ENCODE measurements at regions not wholly inside any gene's neighbourhood (a gene's known extent, or its start where the extent isn't known, plus 50 kb on each side); places are given as distances from the start of the nearest gene placed in this dataset.

DNA sequence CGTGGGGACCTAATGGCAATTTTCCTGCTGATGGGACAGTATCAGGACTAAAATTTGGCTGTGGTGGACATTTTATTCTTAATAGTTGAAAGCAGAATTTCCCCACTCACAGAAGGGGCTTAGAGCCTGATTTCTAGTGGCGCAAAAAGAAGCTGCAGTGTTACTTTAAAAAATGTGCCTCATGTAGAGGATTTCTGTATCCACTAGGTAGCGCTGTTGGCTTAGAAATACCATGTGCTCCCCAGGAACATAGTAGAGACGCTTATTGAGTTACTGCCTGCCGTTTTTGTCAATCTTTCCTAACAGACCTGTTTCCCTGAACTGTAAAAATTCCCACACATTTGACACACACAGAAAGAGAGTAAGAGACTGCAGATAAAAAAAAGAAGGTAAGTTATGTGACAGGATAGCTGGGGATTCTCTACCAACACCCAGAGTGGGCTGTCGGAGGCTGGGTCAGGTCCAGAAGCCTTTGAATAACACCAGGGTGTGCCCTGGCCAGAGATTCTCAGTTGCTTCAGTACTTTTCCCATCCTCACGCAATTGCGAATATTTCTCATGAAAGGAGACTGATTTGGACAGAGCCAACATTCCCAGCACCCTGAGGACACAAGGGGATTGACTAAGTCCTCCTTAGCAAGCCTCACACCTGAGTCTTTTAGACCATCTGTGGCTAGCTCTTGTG, 88.4 kb downstream of the ZXDA start:
- no peak overlapping the region for H3K27ac ChIP-seq
- BruUV-seq (replicated peaks) = no TSS peak
- no peaks in the 10 kb centered on the region for H3K79me2 ChIP-seq (ENCODE audit: low read depth)
- DNase-seq = peak in 1 of 2 experiments; percentile 6
- POLR2A ChIA-PET (ENCODE audit: unreplicated experiment) = no interaction called here
- H4K20me1 ChIP-seq (ENCODE audit: insufficient read depth) = no peaks in the 10 kb centered on the region
- no peaks in the 10 kb centered on the region for H3K36me3 ChIP-seq (ENCODE audit: low read depth)
- CTCF ChIA-PET = no interaction called here
- no peaks in the 10 kb centered on the region for H3K4me1 ChIP-seq (replicated peaks; ENCODE audit: insufficient read depth)
- H3K27me3 ChIP-seq (ENCODE audit: insufficient read depth, low read depth) = no peaks in the 10 kb centered on the region
- H3K4me3 ChIP-seq = peak overlapping the region; percentile 13; the same call in 1 of the 2 replicates
- intact Hi-C loops (cut with micrococcal nuclease; ENCODE audit: unreplicated experiment) = loop anchor here (5.0 to 10.0 kb wide), 3 partner anchors 105 to 1057 kb away; no protein-coding TSS in a partner anchor
- H2AFZ ChIP-seq = no peak overlapping the region
- TF ChIP-seq, protein P1, sequence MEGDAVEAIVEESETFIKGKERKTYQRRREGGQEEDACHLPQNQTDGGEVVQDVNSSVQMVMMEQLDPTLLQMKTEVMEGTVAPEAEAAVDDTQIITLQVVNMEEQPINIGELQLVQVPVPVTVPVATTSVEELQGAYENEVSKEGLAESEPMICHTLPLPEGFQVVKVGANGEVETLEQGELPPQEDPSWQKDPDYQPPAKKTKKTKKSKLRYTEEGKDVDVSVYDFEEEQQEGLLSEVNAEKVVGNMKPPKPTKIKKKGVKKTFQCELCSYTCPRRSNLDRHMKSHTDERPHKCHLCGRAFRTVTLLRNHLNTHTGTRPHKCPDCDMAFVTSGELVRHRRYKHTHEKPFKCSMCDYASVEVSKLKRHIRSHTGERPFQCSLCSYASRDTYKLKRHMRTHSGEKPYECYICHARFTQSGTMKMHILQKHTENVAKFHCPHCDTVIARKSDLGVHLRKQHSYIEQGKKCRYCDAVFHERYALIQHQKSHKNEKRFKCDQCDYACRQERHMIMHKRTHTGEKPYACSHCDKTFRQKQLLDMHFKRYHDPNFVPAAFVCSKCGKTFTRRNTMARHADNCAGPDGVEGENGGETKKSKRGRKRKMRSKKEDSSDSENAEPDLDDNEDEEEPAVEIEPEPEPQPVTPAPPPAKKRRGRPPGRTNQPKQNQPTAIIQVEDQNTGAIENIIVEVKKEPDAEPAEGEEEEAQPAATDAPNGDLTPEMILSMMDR (conservative IDR thresholded peaks at IDR 0.05) = peak; percentile 75
- TF ChIP-seq EZH2 (IDR thresholded peaks at IDR 0.05; ENCODE audit: low read depth) = no peak
- no peaks in the 10 kb centered on the region for H3F3A ChIP-seq (ENCODE audit: insufficient read depth, low read depth)
- no peaks in the 10 kb centered on the region for H3K9me2 ChIP-seq (ENCODE audit: insufficient read depth)
- peak overlapping the region; percentile 36 for H3K4me2 ChIP-seq
- H3K9me3 ChIP-seq (ENCODE audit: insufficient read depth, low read depth) = no peaks in the 10 kb centered on the region

DNA sequence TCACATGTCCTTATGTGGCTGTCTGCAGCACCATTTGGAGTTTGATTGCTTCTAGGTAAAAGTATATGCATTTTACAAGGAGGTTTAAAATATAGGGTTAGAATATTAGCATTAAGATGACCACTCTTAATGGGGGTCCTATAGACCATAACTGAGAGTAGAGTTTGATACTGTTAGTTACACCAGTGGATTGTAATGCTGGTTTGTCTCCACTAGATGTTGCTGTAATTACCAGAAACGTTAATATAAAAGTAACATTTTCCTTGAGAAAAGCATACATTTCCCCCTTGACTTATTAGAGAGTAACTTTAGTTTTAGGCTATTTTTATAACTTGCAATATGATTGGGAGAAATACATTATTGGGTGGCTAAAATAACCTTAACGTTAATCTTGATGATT, 93.0 kb downstream of the ZXDA start:
- no peak for TF ChIP-seq EZH2 (IDR thresholded peaks at IDR 0.05; ENCODE audit: low read depth)
- TF ChIP-seq, protein P1 (conservative IDR thresholded peaks at IDR 0.05) = peak; percentile 63

DNA sequence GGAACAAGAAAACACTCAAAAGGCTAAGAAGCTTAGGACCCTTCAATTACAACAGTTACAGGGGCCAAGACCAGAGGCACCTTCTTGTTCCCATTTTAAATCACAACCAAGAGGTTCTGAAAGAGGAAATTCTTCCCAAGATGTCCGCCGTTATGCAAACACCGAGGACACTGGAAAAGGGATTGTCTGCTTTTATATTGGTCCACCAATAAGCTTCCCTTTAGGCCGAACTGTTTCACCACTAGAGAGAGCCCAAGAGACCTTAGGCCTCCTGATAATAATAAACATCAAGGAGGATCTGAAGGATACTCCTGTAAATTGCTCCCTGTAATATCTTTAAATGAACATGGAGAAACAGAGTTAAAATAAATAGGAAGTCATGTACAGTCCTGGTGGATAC, 92.6 kb upstream of the NLRP2B start:
- ChIA-PET CTCF (no interaction called here), POLR2A (ENCODE audit: unreplicated experiment) (no interaction called here)
- H3K27me3 ChIP-seq (ENCODE audit: insufficient read depth, low read depth) = no peaks in the 10 kb centered on the region
- H3K27ac ChIP-seq = no peak overlapping the region
- H2AFZ ChIP-seq = no peak overlapping the region
- H3K9me3 ChIP-seq (ENCODE audit: insufficient read depth, low read depth) = no peaks in the 10 kb centered on the region
- intact Hi-C loops (cut with micrococcal nuclease; ENCODE audit: unreplicated experiment) = no loop called here
- no peaks in the 10 kb centered on the region for H3K79me2 ChIP-seq (ENCODE audit: low read depth)
- no peaks in the 10 kb centered on the region for H3K4me1 ChIP-seq (replicated peaks; ENCODE audit: insufficient read depth)
- H4K20me1 ChIP-seq (ENCODE audit: insufficient read depth) = no peaks in the 10 kb centered on the region
- no peaks in the 10 kb centered on the region for H3K9me2 ChIP-seq (ENCODE audit: insufficient read depth)
- H3F3A ChIP-seq (ENCODE audit: insufficient read depth, low read depth) = no peaks in the 10 kb centered on the region
- H3K4me3 ChIP-seq = no peak overlapping the region
- no peak for DNase-seq
- TF ChIP-seq, protein P1 (conservative IDR thresholded peaks at IDR 0.05) = no peak
- TF ChIP-seq EZH2 (IDR thresholded peaks at IDR 0.05; ENCODE audit: low read depth) = no peak
- no TSS peak for BruUV-seq (replicated peaks)
- no peaks in the 10 kb centered on the region for H3K36me3 ChIP-seq (ENCODE audit: low read depth)
- no peak overlapping the region for H3K4me2 ChIP-seq

More for the DNA sequence above, 93.0 kb downstream of the ZXDA start:
- no peaks in the 10 kb centered on the region for H3K4me1 ChIP-seq (replicated peaks; ENCODE audit: insufficient read depth)
- POLR2A ChIA-PET (ENCODE audit: unreplicated experiment) = no interaction called here
- H3K9me2 ChIP-seq (ENCODE audit: insufficient read depth) = no peaks in the 10 kb centered on the region
- no peak overlapping the region for H3K4me2 ChIP-seq
- intact Hi-C loops (cut with micrococcal nuclease; ENCODE audit: unreplicated experiment) = no loop called here
- no peaks in the 10 kb centered on the region for H3K9me3 ChIP-seq (ENCODE audit: insufficient read depth, low read depth)
- H2AFZ ChIP-seq = no peak overlapping the region
- no peaks in the 10 kb centered on the region for H4K20me1 ChIP-seq (ENCODE audit: insufficient read depth)
- H3F3A ChIP-seq (ENCODE audit: insufficient read depth, low read depth) = no peaks in the 10 kb centered on the region
- H3K27me3 ChIP-seq (ENCODE audit: insufficient read depth, low read depth) = no peaks in the 10 kb centered on the region
- CTCF ChIA-PET = no interaction called here
- no TSS peak for BruUV-seq (replicated peaks)
- no peaks in the 10 kb centered on the region for H3K36me3 ChIP-seq (ENCODE audit: low read depth)
- DNase-seq = no peak
- H3K4me3 ChIP-seq = no peak overlapping the region
- H3K27ac ChIP-seq = no peak overlapping the region
- no peaks in the 10 kb centered on the region for H3K79me2 ChIP-seq (ENCODE audit: low read depth)

Data from PC-9 (cell line).